SK-N-SH treated with all-trans-retinoic acid at 6 μM for 48 hours (cell line): ENCODE measurements at regions not wholly inside any gene's neighbourhood (a gene's known extent, or its start where the extent isn't known, plus 50 kb on each side); places are given as distances from the start of the nearest gene placed in this dataset.
"Not testable (repeated sequence)": the region's sequence is repeated elsewhere in the genome, so short reads cannot be mapped to it uniquely, and the experiment has no call there.

Experiments used
- ATAC-seq: fragments of 200-7000 bp; cut with Tn5 transposase; 3 replicates; pipeline ENCODE4 v1.9.1; 2020; ENCODE audit warnings: mild to moderate bottlenecking, moderate library complexity
- ARNTL ChIP-seq: fragments of 450-650 bp; formaldehyde crosslinking; IDR thresholded peaks from 2 replicates; pipeline ENCODE4 v1.5.0; 2020; ENCODE audit warnings: low read depth, mild to moderate bottlenecking, moderate library complexity, borderline replicate concordance
- BACH2 ChIP-seq: fragments of 250-450 bp; sonication (Bioruptor Pico); IDR thresholded peaks from 2 replicates; pipeline ENCODE4 v1.9.0; 2021; ENCODE audit warnings: mild to moderate bottlenecking, borderline replicate concordance
- CSDC2 ChIP-seq: fragments of 250-450 bp; sonication (Bioruptor Pico); IDR thresholded peaks from 2 replicates; pipeline ENCODE4 v1.5.0; 2020; ENCODE audit warnings: mild to moderate bottlenecking, moderate library complexity
- ESRRG ChIP-seq: fragments of 250-450 bp; sonication (Bioruptor Pico); IDR thresholded peaks from 2 replicates; pipeline ENCODE4 v1.6.1; 2021; ENCODE audit warnings: mild to moderate bottlenecking
- GLIS3 ChIP-seq: fragments of 250-450 bp; sonication (Bioruptor Pico); IDR thresholded peaks from 2 replicates; pipeline ENCODE4 v1.5.0; 2020; ENCODE audit warnings: mild to moderate bottlenecking, moderate library complexity
- ISL1 ChIP-seq: fragments of 250-450 bp; sonication (Bioruptor Pico); IDR thresholded peaks from 2 replicates; pipeline ENCODE4 v2.1.2; 2022; ENCODE audit warnings: mild to moderate bottlenecking, moderate library complexity
- OSR1 ChIP-seq: fragments of 250-450 bp; sonication (Bioruptor Pico); IDR thresholded peaks from 2 replicates; pipeline ENCODE4 v1.8.0; 2022; ENCODE audit warnings: moderate library complexity, mild to moderate bottlenecking, inconsistent platforms
- PPARA ChIP-seq: fragments of 250-450 bp; sonication (Bioruptor Pico); IDR thresholded peaks from 2 replicates; pipeline ENCODE4 v1.5.0; 2020; ENCODE audit warnings: mild to moderate bottlenecking, borderline replicate concordance
- RARB ChIP-seq: fragments of 250-450 bp; sonication (Bioruptor Pico); IDR thresholded peaks from 2 replicates; pipeline ENCODE4 v1.8.0; 2021; ENCODE audit warnings: mild to moderate bottlenecking, moderate library complexity
- TCF4 ChIP-seq: fragments of 250-450 bp; sonication (Bioruptor Pico); IDR thresholded peaks from 2 replicates; pipeline ENCODE4 v1.8.0; 2021; ENCODE audit warnings: mild to moderate bottlenecking, moderate library complexity, borderline replicate concordance
- TOX ChIP-seq: fragments of 250-450 bp; sonication (Bioruptor Pico); IDR thresholded peaks from 2 replicates; pipeline ENCODE4 v1.8.0; 2021; ENCODE audit warnings: mild to moderate bottlenecking, moderate library complexity, borderline replicate concordance
- ZC3H10 ChIP-seq: fragments of 250-450 bp; sonication (Bioruptor Pico); IDR thresholded peaks from 2 replicates; pipeline ENCODE4 v1.5.1; 2021; ENCODE audit warnings: mild to moderate bottlenecking, moderate library complexity
- ZFP3 ChIP-seq: fragments of 250-450 bp; sonication (Bioruptor Pico); IDR thresholded peaks from 2 replicates; pipeline ENCODE4 v1.5.0; 2020; ENCODE audit warnings: mild to moderate bottlenecking, moderate library complexity
- ZNF70 ChIP-seq: fragments of 450-650 bp; formaldehyde crosslinking; IDR thresholded peaks from 2 replicates; pipeline ENCODE4 v1.5.0; 2020; ENCODE audit warnings: mild to moderate bottlenecking, moderate library complexity
- ZNF8 ChIP-seq: fragments of 450-650 bp; formaldehyde crosslinking; IDR thresholded peaks from 2 replicates; pipeline ENCODE4 v1.5.0; 2020; ENCODE audit warnings: mild to moderate bottlenecking, moderate library complexity
- TF ChIP-seq, protein P1 (sequence below): fragments of 250-450 bp; sonication (Bioruptor Pico); IDR thresholded peaks from 2 replicates; pipeline ENCODE4 v1.8.0; 2020; ENCODE audit warnings: mild to moderate bottlenecking, moderate library complexity, borderline replicate concordance
- TF ChIP-seq, protein P2 (sequence below): fragments of 250-450 bp; sonication (Bioruptor Pico); IDR thresholded peaks from 2 replicates; pipeline ENCODE4 v1.5.1; 2020; ENCODE audit warnings: low read depth, mild to moderate bottlenecking, moderate library complexity
- TF ChIP-seq, protein P3 (sequence below): fragments of 250-450 bp; sonication (Bioruptor Pico); IDR thresholded peaks from 2 replicates; pipeline ENCODE4 v1.5.0; 2020; ENCODE audit warnings: mild to moderate bottlenecking, moderate library complexity
- TF ChIP-seq, protein P4 (sequence below): fragments of 250-450 bp; sonication (Bioruptor Pico); IDR thresholded peaks from 2 replicates; pipeline ENCODE4 v1.8.0; 2021; ENCODE audit warnings: low read depth, mild to moderate bottlenecking, moderate library complexity, borderline replicate concordance

DNA sequence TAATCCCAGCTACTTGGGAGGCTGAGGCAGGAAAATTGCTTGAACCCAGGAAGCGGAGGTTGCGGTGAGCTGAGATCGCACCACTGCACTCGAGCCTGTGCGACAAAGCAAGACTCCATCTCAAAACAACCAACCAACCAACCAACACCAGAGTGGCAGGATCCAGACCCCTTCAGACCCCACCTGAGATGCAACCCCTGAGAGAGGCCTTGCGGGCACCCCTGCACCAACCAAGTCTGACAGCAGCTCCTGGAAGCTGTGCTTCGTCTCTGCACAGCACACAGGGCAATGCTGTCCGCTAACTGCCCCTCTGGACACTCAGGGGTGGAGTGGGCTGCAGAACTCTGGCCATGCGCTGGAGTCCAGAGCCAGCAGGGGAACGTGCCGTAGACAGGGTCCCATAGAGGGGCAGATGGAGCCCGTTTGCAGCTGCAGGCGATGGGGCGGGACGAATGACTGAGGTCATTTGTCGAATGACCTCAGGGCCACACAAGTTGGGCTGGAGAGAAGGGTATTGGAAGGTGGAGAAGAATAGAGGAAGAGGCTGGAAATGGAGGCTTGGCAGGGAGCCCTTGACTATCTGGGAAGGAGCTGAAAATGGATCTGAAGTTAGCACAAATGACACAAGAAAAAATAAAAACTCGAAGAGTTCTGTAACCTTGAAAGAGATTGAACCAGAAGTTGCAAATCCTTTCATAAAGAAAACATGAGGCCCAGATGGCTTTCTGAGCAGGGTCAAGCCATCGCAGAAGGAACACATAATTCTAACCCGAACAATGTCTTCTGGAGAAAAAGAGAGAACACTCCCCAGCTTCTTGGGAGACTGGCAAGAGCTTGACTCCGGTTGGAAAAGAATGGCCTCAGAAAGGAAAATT is 199.7 kb downstream of the CTTN start:
- TF ChIP-seq CSDC2 (no peak), PPARA (CRISPR knock-in tag) (no peak), ESRRG (no peak), TOX (CRISPR knock-in tag) (no peak), ARNTL (CRISPR knock-in tag) (no peak), BACH2 (CRISPR knock-in tag) (no peak), TCF4 (CRISPR knock-in tag) (no peak), GLIS3 (no peak), RARB (CRISPR knock-in tag) (no peak), ZNF8 (CRISPR knock-in tag) (no peak), ZFP3 (CRISPR knock-in tag) (no peak), ISL1 (no peak), ZC3H10 (CRISPR knock-in tag) (no peak), ZNF70 (CRISPR knock-in tag) (no peak)
- TF ChIP-seq, protein P1, sequence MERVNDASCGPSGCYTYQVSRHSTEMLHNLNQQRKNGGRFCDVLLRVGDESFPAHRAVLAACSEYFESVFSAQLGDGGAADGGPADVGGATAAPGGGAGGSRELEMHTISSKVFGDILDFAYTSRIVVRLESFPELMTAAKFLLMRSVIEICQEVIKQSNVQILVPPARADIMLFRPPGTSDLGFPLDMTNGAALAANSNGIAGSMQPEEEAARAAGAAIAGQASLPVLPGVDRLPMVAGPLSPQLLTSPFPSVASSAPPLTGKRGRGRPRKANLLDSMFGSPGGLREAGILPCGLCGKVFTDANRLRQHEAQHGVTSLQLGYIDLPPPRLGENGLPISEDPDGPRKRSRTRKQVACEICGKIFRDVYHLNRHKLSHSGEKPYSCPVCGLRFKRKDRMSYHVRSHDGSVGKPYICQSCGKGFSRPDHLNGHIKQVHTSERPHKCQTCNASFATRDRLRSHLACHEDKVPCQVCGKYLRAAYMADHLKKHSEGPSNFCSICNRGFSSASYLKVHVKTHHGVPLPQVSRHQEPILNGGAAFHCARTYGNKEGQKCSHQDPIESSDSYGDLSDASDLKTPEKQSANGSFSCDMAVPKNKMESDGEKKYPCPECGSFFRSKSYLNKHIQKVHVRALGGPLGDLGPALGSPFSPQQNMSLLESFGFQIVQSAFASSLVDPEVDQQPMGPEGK = no peak
- TF ChIP-seq, protein P2, sequence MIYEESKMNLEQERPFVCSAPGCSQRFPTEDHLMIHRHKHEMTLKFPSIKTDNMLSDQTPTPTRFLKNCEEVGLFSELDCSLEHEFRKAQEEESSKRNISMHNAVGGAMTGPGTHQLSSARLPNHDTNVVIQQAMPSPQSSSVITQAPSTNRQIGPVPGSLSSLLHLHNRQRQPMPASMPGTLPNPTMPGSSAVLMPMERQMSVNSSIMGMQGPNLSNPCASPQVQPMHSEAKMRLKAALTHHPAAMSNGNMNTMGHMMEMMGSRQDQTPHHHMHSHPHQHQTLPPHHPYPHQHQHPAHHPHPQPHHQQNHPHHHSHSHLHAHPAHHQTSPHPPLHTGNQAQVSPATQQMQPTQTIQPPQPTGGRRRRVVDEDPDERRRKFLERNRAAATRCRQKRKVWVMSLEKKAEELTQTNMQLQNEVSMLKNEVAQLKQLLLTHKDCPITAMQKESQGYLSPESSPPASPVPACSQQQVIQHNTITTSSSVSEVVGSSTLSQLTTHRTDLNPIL (CRISPR knock-in tag) = no peak
- TF ChIP-seq, protein P3, sequence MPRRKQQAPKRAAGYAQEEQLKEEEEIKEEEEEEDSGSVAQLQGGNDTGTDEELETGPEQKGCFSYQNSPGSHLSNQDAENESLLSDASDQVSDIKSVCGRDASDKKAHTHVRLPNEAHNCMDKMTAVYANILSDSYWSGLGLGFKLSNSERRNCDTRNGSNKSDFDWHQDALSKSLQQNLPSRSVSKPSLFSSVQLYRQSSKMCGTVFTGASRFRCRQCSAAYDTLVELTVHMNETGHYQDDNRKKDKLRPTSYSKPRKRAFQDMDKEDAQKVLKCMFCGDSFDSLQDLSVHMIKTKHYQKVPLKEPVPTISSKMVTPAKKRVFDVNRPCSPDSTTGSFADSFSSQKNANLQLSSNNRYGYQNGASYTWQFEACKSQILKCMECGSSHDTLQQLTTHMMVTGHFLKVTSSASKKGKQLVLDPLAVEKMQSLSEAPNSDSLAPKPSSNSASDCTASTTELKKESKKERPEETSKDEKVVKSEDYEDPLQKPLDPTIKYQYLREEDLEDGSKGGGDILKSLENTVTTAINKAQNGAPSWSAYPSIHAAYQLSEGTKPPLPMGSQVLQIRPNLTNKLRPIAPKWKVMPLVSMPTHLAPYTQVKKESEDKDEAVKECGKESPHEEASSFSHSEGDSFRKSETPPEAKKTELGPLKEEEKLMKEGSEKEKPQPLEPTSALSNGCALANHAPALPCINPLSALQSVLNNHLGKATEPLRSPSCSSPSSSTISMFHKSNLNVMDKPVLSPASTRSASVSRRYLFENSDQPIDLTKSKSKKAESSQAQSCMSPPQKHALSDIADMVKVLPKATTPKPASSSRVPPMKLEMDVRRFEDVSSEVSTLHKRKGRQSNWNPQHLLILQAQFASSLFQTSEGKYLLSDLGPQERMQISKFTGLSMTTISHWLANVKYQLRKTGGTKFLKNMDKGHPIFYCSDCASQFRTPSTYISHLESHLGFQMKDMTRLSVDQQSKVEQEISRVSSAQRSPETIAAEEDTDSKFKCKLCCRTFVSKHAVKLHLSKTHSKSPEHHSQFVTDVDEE (CRISPR knock-in tag) = no peak
- ATAC-seq = no peak

DNA sequence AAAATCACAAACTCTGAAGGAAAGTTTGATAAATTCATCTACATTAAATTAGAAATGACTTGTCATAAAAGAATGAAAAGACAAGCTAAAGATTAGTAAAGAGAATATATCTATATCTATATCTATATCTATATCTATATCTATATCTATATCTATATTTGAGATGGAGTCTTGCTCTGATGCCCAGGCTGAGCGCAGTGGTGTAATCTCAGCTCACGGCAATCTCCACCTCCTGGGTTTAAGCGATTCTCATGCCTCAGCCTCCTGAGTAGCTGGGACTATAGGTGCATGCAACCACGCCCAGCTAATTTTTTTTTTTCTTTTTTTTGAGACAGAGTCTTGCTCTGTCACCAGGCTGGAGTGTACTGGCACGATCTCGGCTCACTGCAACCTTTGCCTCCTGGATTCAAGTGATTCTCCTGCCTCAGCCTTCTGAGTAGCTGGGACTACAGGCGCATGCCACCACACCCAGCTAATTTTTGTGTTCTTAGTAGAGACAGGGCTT is 202.6 kb downstream of the CTTN start:
- ATAC-seq = not testable (repeated sequence)

DNA sequence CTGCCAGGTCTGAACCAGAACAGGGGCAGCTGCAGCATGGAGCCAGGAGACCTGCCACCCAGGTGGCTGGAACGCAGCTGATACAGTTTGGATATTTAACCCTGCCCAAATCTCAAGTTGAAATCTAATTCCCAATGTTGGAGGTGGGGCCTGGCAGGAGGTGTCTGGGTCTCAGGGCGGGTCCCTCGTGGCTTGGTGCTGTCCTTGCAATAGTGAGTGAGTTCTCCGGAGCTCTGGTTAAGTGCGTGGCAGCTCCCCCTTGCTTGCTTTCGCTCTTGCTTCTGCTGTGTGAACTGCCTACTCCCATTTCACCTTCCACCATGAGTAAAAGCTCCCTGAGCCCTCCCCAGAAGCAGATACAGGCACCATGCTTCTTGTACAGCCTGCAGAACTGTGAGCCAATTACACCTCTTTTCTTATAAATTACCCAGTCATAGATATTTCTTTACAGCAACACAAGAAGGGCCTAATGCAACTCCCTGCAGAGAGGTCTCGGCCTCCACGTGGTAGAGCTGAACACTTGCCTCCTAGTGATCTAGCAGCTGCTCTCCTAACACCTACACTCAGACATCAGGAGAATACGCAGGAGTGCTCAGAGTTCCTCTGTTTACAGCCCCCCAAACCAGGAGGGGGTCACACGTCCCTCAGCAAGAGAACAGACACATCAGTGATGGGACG is 203.7 kb downstream of the CTTN start:
- ATAC-seq = no peak
- TF ChIP-seq, protein P3 (CRISPR knock-in tag) = no peak
- TF ChIP-seq, protein P4, sequence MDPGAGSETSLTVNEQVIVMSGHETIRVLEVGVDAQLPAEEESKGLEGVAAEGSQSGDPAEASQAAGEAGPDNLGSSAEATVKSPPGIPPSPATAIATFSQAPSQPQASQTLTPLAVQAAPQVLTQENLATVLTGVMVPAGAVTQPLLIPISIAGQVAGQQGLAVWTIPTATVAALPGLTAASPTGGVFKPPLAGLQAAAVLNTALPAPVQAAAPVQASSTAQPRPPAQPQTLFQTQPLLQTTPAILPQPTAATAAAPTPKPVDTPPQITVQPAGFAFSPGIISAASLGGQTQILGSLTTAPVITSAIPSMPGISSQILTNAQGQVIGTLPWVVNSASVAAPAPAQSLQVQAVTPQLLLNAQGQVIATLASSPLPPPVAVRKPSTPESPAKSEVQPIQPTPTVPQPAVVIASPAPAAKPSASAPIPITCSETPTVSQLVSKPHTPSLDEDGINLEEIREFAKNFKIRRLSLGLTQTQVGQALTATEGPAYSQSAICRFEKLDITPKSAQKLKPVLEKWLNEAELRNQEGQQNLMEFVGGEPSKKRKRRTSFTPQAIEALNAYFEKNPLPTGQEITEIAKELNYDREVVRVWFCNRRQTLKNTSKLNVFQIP (CRISPR knock-in tag) = no peak
- TF ChIP-seq, protein P2 (CRISPR knock-in tag) = no peak
- TF ChIP-seq BACH2 (CRISPR knock-in tag) (no peak), OSR1 (CRISPR knock-in tag) (no peak), TCF4 (CRISPR knock-in tag) (no peak)
